ENCODE measurements at regions not wholly inside any gene's neighbourhood (a gene's known extent, or its start where the extent isn't known, plus 50 kb on each side); places are given as distances from the start of the nearest gene placed in this dataset.

DNA sequence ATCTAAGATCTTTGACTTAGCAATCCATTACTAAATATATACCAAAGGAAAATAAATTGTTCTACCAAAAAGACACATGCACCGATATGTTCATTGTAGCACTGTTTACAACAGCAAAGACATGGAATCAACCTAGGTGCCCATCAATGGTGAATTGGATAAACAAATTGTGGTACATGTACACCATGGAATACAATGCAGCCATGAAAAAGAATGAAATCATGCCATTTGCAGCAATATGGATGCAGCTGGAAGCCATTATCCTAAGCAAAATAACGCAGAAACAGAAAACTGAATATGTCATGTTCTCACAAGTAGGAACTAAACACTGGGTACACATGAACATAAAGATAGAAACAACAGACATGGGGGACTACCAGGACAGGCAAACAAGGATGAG, 589.5 kb downstream of the IRX1 start:
- Histone ChIP-seq H3K9ac (replicated peaks; ENCODE audit: extremely low read depth, insufficient read depth, low read length) (no peak overlapping the region), H3K27ac (ENCODE audit: insufficient read depth, low read depth, low read length) (no peak overlapping the region), H3K4me1 (ENCODE audit: control insufficient read depth, extremely low read depth, insufficient read depth, low read length) (no peaks in the 10 kb centered on the region), H3K9me3 (replicated peaks; ENCODE audit: control insufficient read depth, insufficient read depth, low read length) (no peaks in the 10 kb centered on the region), H3K9me1 (replicated peaks; ENCODE audit: control insufficient read depth, extremely low read depth, insufficient read depth, low read length) (no peaks in the 10 kb centered on the region), H2AFZ (ENCODE audit: low read depth, low read length) (no peak overlapping the region), H3K4me3 (replicated peaks in 1 of 3; ENCODE audit: insufficient read depth in 1 of 3, low read depth in 1 of 3, low read length in 3 of 3) (no peak overlapping the region), H3K36me3 (ENCODE audit: control insufficient read depth in 2 of 2, extremely low read depth in 1 of 2, insufficient read depth in 2 of 2, low read length in 2 of 2) (no peaks in the 10 kb centered on the region), H3K4me2 (ENCODE audit: insufficient read depth, low read length) (no peak overlapping the region), H4K20me1 (replicated peaks; ENCODE audit: control insufficient read depth, extremely low read depth, insufficient read depth, low read length) (no peaks in the 10 kb centered on the region), H3K79me2 (ENCODE audit: control insufficient read depth, insufficient read depth, low read length) (no peaks in the 10 kb centered on the region), H3K27me3 (ENCODE audit: control insufficient read depth in 2 of 2, insufficient read depth in 2 of 2, low read length in 2 of 2) (no peaks in the 10 kb centered on the region)
- no TSS peak for BruUV-seq (replicated peaks)
- dilution Hi-C loops (cut with MboI; ENCODE audit: extremely low pct_ligation_motif_present, low sequenced_read_pairs) = no loop called here
- TF ChIP-seq MYC (IDR thresholded peaks at IDR 0.05; ENCODE audit: low read depth, low read length) = no peak
- no peak for TF ChIP-seq POLR2A (IDR thresholded peaks at IDR 0.05; ENCODE audit: low read depth, low read length)
- TF ChIP-seq, protein P1, sequence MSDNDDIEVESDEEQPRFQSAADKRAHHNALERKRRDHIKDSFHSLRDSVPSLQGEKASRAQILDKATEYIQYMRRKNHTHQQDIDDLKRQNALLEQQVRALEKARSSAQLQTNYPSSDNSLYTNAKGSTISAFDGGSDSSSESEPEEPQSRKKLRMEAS (IDR thresholded peaks at IDR 0.05; ENCODE audit: insufficient read depth, insufficient read length) = no peak
- no peak for TF ChIP-seq POLR2AphosphoS5 (IDR thresholded peaks at IDR 0.05; ENCODE audit: insufficient read depth, low read depth, low read length)
- no peak for TF ChIP-seq EZH2 (IDR thresholded peaks at IDR 0.05; ENCODE audit: borderline replicate concordance, low read depth, low read length, severe bottlenecking)
- intact Hi-C loops (cut with micrococcal nuclease) = no loop called here
- POLR2A ChIA-PET = no interaction called here
- CTCF ChIA-PET = no interaction called here
- no peak for FAIRE-seq
- DNase-seq (ENCODE audit: low read depth, low spot score) = no peak

DNA sequence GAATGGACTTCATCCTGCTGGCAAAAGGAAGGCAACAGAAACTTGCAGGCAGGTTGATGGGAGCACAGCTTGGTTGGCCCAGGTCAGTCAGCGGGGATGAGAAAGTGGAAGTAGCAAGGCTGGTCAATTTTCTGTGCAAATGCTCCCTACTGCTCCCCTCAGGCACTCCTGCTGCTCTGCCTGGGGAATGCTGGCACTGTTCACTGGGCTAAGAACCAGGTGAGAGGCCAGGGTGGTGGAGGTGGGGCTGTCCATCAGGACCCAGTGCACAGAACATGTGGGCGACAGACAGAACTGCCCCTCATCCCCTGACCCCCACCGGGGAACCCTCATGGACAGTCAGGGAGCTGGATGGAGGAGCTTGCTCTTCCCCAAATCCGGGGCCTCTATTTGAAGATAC, 593.1 kb downstream of the IRX1 start:
- no peaks in the 10 kb centered on the region for H4K20me1 ChIP-seq (replicated peaks; ENCODE audit: control insufficient read depth, extremely low read depth, insufficient read depth, low read length)
- intact Hi-C loops (cut with micrococcal nuclease) = no loop called here
- H3K9me3 ChIP-seq (replicated peaks; ENCODE audit: control insufficient read depth, insufficient read depth, low read length) = no peaks in the 10 kb centered on the region
- H3K9me1 ChIP-seq (replicated peaks; ENCODE audit: control insufficient read depth, extremely low read depth, insufficient read depth, low read length) = no peaks in the 10 kb centered on the region
- dilution Hi-C loops (cut with MboI; ENCODE audit: extremely low pct_ligation_motif_present, low sequenced_read_pairs) = no loop called here
- no peaks in the 10 kb centered on the region for H3K27me3 ChIP-seq (ENCODE audit: control insufficient read depth in 2 of 2, insufficient read depth in 2 of 2, low read length in 2 of 2)
- FAIRE-seq (no peak), DNase-seq (ENCODE audit: low read depth, low spot score) (no peak)
- H3K79me2 ChIP-seq (ENCODE audit: control insufficient read depth, insufficient read depth, low read length) = no peaks in the 10 kb centered on the region
- no peak overlapping the region for H3K4me3 ChIP-seq (replicated peaks in 1 of 3; ENCODE audit: insufficient read depth in 1 of 3, low read depth in 1 of 3, low read length in 3 of 3)
- H2AFZ ChIP-seq (ENCODE audit: low read depth, low read length) = no peak overlapping the region
- H3K4me2 ChIP-seq (ENCODE audit: insufficient read depth, low read length) = no peak overlapping the region
- no peak overlapping the region for H3K9ac ChIP-seq (replicated peaks; ENCODE audit: extremely low read depth, insufficient read depth, low read length)
- no peak for TF ChIP-seq JUN (IDR thresholded peaks at IDR 0.05; ENCODE audit: borderline replicate concordance, insufficient read depth, insufficient read length, low read depth)
- TF ChIP-seq, protein P1 (IDR thresholded peaks at IDR 0.05; ENCODE audit: insufficient read depth, insufficient read length) = no peak
- TF ChIP-seq POLR2A (IDR thresholded peaks at IDR 0.05; ENCODE audit: low read depth, low read length) = no peak
- no peak for TF ChIP-seq EZH2 (IDR thresholded peaks at IDR 0.05; ENCODE audit: borderline replicate concordance, low read depth, low read length, severe bottlenecking)
- no peak for TF ChIP-seq FOS (IDR thresholded peaks at IDR 0.05; ENCODE audit: borderline replicate concordance, insufficient read depth, low read length)
- TF ChIP-seq, protein P2, sequence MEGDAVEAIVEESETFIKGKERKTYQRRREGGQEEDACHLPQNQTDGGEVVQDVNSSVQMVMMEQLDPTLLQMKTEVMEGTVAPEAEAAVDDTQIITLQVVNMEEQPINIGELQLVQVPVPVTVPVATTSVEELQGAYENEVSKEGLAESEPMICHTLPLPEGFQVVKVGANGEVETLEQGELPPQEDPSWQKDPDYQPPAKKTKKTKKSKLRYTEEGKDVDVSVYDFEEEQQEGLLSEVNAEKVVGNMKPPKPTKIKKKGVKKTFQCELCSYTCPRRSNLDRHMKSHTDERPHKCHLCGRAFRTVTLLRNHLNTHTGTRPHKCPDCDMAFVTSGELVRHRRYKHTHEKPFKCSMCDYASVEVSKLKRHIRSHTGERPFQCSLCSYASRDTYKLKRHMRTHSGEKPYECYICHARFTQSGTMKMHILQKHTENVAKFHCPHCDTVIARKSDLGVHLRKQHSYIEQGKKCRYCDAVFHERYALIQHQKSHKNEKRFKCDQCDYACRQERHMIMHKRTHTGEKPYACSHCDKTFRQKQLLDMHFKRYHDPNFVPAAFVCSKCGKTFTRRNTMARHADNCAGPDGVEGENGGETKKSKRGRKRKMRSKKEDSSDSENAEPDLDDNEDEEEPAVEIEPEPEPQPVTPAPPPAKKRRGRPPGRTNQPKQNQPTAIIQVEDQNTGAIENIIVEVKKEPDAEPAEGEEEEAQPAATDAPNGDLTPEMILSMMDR (IDR thresholded peaks at IDR 0.05; ENCODE audit: extremely low read depth in 1 of 2, insufficient read depth in 1 of 2, low read depth in 1 of 2, low read length in 2 of 2) = no peak
- TF ChIP-seq POLR2AphosphoS5 (IDR thresholded peaks at IDR 0.05; ENCODE audit: insufficient read depth, low read depth, low read length) = no peak
- TF ChIP-seq GATA2 (IDR thresholded peaks at IDR 0.05; ENCODE audit: insufficient read depth, insufficient read length, low read depth, low read length) = no peak
- no peak for TF ChIP-seq MYC (IDR thresholded peaks at IDR 0.05; ENCODE audit: low read depth, low read length)
- H3K4me1 ChIP-seq (ENCODE audit: control insufficient read depth, extremely low read depth, insufficient read depth, low read length) = no peaks in the 10 kb centered on the region
- ChIA-PET CTCF (no interaction called here), POLR2A (no interaction called here)
- BruUV-seq (replicated peaks) = no TSS peak
- no peaks in the 10 kb centered on the region for H3K36me3 ChIP-seq (ENCODE audit: control insufficient read depth in 2 of 2, extremely low read depth in 1 of 2, insufficient read depth in 2 of 2, low read length in 2 of 2)
- H3K27ac ChIP-seq (ENCODE audit: insufficient read depth, low read depth, low read length) = no peak overlapping the region
